ENCODE measurements at regions not wholly inside any gene's neighbourhood (a gene's known extent, or its start where the extent isn't known, plus 50 kb on each side); places are given as distances from the start of the nearest gene placed in this dataset.

GRCh38 chr12:60844101-60844500 is 1248.3 kb downstream of the SLC16A7 start:
- DNase-seq (ENCODE audit: low read depth), result no peak

- no peak for DNase-seq (ENCODE audit: low read depth)
These were observed 1249.0 kb downstream of the SLC16A7 start for GRCh38 chr12:60844875-60845274.

GRCh38 chr12:60845696-60846095 is 1249.9 kb downstream of the SLC16A7 start:
- DNase-seq (ENCODE audit: low read depth), result no peak

- no peak for DNase-seq (ENCODE audit: low read depth)
These were observed 1251.5 kb downstream of the SLC16A7 start for GRCh38 chr12:60847281-60847680.

GRCh38 chr12:60849723-60850122 is 1253.9 kb downstream of the SLC16A7 start:
- DNase-seq (ENCODE audit: low read depth), result no peak

- DNase-seq (ENCODE audit: low read depth), result no peak
These were observed 1257.6 kb downstream of the SLC16A7 start for GRCh38 chr12:60853407-60853806.

GRCh38 chr12:60863421-60863820 is 1267.6 kb downstream of the SLC16A7 start:
- DNase-seq (ENCODE audit: low read depth), result no peak

GRCh38 chr12:60872219-60872618 is 1276.4 kb downstream of the SLC16A7 start:
- peak; percentile 47 for DNase-seq (ENCODE audit: low read depth)

GRCh38 chr12:60872850-60873713 is 1277.3 kb downstream of the SLC16A7 start:
- DNase-seq (ENCODE audit: low read depth), result peak; percentile 45

- no peak for DNase-seq (ENCODE audit: low read depth)
These were observed 1278.3 kb downstream of the SLC16A7 start for GRCh38 chr12:60874091-60874490.

GRCh38 chr12:60920841-60921495 is 1325.1 kb downstream of the SLC16A7 start:
- DNase-seq (ENCODE audit: low read depth), result peak; percentile 12

GRCh38 chr12:60921541-60921940 is 1325.7 kb downstream of the SLC16A7 start:
- DNase-seq (ENCODE audit: low read depth), result no peak

GRCh38 chr12:60926256-60926655 is 1330.4 kb downstream of the SLC16A7 start:
- DNase-seq (ENCODE audit: low read depth), result no peak

GRCh38 chr12:60930151-60930550 is 1330.1 kb upstream of the USP15 start:
- no peak for DNase-seq (ENCODE audit: low read depth)

GRCh38 chr12:60935981-60936761 is 1324.0 kb upstream of the USP15 start:
- no peak for DNase-seq (ENCODE audit: low read depth)

GRCh38 chr12:60947533-60947932 is 1312.7 kb upstream of the USP15 start:
- DNase-seq (ENCODE audit: low read depth), result peak; percentile 5

GRCh38 chr12:60967128-60967527 is 1293.1 kb upstream of the USP15 start:
- no peak for DNase-seq (ENCODE audit: low read depth)

- peak; percentile 39 for DNase-seq (ENCODE audit: low read depth)
These were observed 1282.2 kb upstream of the USP15 start for GRCh38 chr12:60977966-60978365.

GRCh38 chr12:60980558-60980957 is 1279.6 kb upstream of the USP15 start:
- DNase-seq (ENCODE audit: low read depth), result no peak

- no peak for DNase-seq (ENCODE audit: low read depth)
These were observed 1278.7 kb upstream of the USP15 start for GRCh38 chr12:60981473-60981872.

GRCh38 chr12:60992087-60992486 is 1268.1 kb upstream of the USP15 start:
- no peak for DNase-seq (ENCODE audit: low read depth)

All from myocyte (in vitro differentiated cells).